NCI-H774 (cell line): ENCODE measurements at regions not wholly inside any gene's neighbourhood (a gene's known extent, or its start where the extent isn't known, plus 50 kb on each side); places are given as distances from the start of the nearest gene placed in this dataset.

ENCODE experiments used
- DNase-seq: peaks from one replicate; lab custom pipeline; 2025; lab: John Stamatoyannopoulos, UW

- DNase-seq: no peak
Measured at GRCh38 chr2:180739070-180739469, 241.3 kb upstream of the UBE2E3 start.

GRCh38 chr2:180735799-180736198, 244.6 kb upstream of the UBE2E3 start:
- no peak for DNase-seq

GRCh38 chr2:180734382-180734781, 246.0 kb upstream of the UBE2E3 start:
- no peak for DNase-seq

GRCh38 chr2:180733330-180733729, 247.1 kb upstream of the UBE2E3 start:
- no peak for DNase-seq

- no peak for DNase-seq
Measured at GRCh38 chr2:180732337-180732736, 248.1 kb upstream of the UBE2E3 start.

- DNase-seq: no peak
Measured at GRCh38 chr2:180730976-180731375, 249.4 kb upstream of the UBE2E3 start.

- DNase-seq: no peak
Measured at GRCh38 chr2:180728928-180729559, 251.4 kb upstream of the UBE2E3 start.

- DNase-seq: no peak
Measured at GRCh38 chr2:180723712-180724111, 256.7 kb upstream of the UBE2E3 start.

GRCh38 chr2:180722551-180723239, 257.7 kb upstream of the UBE2E3 start:
- DNase-seq: no peak

- DNase-seq: no peak
Measured at GRCh38 chr2:180720829-180721228, 259.6 kb upstream of the UBE2E3 start.

- no peak for DNase-seq
Measured at GRCh38 chr2:180717588-180717987, 262.8 kb upstream of the UBE2E3 start.

GRCh38 chr2:180716186-180717180, 263.9 kb upstream of the UBE2E3 start:
- no peak for DNase-seq

GRCh38 chr2:180715044-180715443, 265.4 kb upstream of the UBE2E3 start:
- DNase-seq: peak; percentile 84

- no peak for DNase-seq
Measured at GRCh38 chr2:180709392-180710145, 270.8 kb upstream of the UBE2E3 start.

GRCh38 chr2:180707884-180708205, 272.6 kb upstream of the UBE2E3 start:
- peak; percentile 13 for DNase-seq

GRCh38 chr2:180707175-180707883, 273.1 kb upstream of the UBE2E3 start:
- no peak for DNase-seq

GRCh38 chr2:180706694-180707093, 273.7 kb upstream of the UBE2E3 start:
- no peak for DNase-seq

GRCh38 chr2:180705551-180705950, 274.9 kb upstream of the UBE2E3 start:
- peak; percentile 30 for DNase-seq

GRCh38 chr2:180705122-180705521, 275.3 kb upstream of the UBE2E3 start:
- DNase-seq: no peak

- DNase-seq: no peak
Measured at GRCh38 chr2:180699657-180700361, 280.6 kb upstream of the UBE2E3 start.

GRCh38 chr2:180698668-180699067, 281.7 kb upstream of the UBE2E3 start:
- DNase-seq: no peak
